SKM-1 treated with dmso at 0.1 percent for 144 hours (cell line): ENCODE measurements at regions not wholly inside any gene's neighbourhood (a gene's known extent, or its start where the extent isn't known, plus 50 kb on each side); places are given as distances from the start of the nearest gene placed in this dataset.
A peak's percentile ranks its signal among the peaks of the same experiment; 100 is the strongest.

Experiments
- DNase-seq: peaks from one replicate; lab custom pipeline; 2025; ENCODE audit not compliant: unreplicated experiment; lab: John Stamatoyannopoulos, UW

DNA sequence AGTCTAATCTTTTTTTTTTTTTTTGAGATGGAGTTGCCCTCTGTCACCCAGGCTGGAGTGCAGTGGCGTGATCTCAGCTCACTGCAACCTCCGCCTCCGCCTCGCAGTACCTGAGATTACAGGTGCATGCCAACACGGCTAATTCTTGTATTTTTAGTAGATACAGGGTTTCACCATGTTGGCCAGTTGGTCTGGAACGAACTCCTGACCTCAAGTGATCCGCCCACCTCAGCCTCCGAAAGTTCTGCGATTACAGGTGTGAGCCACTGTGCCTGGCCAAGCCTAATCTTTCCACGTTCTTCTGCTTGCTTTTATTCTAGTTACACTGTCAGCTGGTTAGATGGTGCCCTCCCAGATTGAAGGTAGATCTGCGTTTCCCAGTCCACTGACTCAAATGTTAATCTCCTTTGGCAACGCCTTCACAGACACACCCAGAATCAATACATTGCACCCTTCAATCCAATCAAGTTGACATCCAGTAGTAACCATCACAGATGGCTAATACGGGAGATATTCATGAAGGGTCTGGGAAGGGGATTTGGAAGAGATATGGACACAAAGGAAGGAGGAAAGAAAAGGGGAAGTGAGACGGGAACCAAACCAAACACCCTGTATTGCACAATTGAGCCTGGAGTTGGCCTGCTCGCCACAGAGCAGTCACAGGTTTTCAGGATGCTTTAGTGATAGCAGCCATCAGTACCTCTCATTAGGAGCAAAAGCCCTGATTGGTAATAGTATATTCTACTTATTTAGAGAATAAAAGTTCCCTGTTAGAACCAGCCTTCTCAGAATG lies 229.8 kb downstream of the PIK3C3 start:
- peak; percentile 54 for DNase-seq

DNA sequence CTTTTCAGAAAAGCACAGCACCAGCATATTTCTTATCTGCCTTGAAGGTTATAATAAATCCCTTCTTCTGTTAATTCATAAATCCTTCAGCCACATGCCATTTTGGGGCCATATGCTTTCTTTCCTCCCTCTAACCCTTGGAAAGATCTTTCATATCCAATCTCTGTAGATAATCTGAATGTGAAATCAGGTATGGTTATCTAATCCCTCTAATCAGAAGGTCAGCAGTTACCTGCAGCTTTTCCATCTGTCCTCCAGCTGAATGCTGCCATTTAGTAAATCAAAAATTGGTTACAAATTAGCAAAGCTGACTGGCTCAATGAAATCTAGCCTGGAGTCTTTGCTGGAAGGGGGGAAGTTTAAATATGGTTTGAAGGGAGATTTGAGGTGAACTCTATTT lies 230.5 kb downstream of the PIK3C3 start:
- no peak for DNase-seq

- no peak for DNase-seq
Observed at GRCh38 chr18:42187611-42188380, 232.8 kb downstream of the PIK3C3 start.

DNA sequence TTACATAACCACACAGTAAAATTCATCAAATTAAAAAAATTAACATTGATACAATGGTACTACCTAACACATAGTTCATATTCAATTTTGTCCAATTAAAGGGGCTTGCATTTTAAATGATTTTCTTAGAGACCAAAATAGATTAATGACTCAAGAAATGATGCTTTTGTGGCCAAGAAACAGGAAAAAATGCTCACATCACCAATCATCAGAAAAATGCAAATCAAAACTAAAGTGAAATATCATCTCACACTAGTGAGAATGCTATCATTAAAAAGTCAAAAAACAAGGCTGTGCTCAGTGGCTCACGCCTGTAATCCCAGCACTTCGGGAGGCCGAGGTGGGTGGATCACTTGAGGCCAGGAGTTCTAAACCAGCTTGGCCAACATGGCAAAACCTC lies 235.6 kb downstream of the PIK3C3 start:
- DNase-seq: no peak

DNA sequence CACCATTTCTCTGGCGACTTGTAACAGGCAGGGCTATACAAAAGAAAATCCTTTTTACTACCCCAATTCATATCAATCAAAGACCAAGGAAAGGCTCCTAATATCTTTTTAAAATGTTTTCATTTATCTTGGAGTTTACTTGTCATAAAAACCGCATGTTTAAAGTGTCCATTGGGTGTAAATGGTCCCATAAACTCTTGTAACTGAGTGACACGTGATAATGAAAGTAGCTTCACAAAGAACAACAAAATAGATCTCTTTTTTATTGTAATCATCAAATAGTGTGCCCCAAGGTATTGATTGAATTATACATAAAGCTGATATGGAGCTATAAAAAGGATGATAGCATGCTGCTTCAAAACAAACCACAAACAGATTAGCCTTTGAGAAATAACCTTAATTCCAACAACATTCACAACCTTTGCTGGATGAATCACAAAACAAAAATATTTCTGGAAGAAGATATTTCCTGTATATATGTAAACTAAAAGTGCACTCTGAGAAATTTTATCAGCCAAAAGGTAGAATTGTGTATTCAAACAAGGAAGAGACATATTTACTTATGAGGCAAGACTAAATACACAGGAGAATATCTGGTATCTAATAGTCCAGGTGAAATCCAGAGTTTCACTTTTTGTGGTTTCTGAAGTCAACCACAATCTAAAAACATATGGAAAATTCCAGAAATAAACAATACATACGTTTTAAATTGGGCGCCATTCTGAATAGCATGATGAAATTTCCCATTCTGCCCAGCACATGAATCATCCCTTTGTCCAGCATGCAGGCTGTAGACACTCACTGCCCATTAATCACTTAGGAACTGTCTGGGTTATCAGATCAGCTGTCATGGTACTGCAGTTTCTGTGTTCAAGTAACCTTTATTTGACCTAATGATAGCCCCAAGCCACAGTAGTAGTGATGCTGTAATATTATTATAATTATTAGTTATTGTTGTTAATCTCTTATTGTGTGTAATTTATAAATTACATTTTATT lies 237.5 kb downstream of the PIK3C3 start:
- DNase-seq: no peak

DNA sequence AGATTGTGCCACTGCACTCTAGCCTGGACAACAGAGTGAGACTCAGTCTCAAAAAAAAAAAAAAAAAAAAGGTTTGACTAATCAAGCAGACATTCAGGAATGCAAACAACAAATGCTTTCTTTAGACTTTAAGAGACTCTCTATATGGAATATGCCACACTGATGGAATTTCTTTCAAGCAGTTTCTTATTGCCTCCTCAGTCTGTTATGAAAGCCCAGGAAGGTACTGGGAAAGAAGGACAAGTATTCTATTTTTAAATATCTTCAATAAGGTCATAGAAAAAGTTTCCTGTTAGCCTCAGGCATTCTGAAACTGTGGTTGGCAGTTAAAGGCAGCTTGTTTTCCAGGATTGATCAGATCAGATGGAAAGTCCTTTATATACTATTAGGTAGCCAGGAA lies 241.6 kb downstream of the PIK3C3 start:
- no peak for DNase-seq

DNA sequence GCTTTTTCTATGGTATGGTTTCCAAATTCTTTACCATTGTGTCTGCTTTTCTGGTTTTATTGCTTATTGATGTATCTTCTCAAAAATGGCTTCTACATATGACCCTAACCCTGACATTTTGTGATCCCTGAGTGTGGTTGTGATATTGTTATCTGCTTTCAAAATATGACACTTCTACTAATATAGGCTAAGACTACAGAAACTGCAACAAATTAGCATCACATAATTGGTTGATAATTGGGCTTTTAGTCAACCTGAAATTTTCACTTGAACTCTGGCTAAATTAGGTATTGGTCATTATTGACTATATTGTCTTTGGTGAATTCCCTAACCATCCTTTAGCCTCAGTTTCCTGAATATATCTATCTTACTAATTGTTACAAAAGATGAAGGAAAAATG lies 246.1 kb downstream of the PIK3C3 start:
- DNase-seq: no peak

GRCh38 chr18:42211201-42211600 lies 256.2 kb downstream of the PIK3C3 start:
- no peak for DNase-seq

- no peak for DNase-seq
Observed at GRCh38 chr18:42222557-42222956, 267.5 kb downstream of the PIK3C3 start.

DNA sequence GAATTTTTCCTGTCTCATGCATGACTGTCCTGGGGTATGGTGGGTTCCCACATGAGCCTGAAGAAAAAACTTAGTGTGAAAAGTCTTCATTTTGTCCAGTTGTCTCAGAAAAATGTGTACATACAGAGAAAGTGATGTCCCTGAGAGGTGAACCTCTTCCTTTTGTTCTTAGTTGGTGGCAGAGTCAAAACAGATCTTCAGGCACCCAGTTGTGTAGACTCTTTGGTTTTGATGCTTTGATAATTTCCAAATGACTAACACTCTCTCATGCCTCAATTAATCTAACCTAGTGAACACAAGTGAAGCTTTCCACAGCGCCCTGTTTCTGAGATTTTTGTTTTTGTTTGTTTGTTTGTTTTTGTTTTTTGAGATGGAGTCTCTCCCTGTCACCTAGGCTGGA lies 273.5 kb downstream of the PIK3C3 start:
- DNase-seq: no peak

GRCh38 chr18:42229211-42230210 lies 274.5 kb downstream of the PIK3C3 start:
- no peak for DNase-seq

GRCh38 chr18:42230636-42231035 lies 275.6 kb downstream of the PIK3C3 start:
- no peak for DNase-seq

DNA sequence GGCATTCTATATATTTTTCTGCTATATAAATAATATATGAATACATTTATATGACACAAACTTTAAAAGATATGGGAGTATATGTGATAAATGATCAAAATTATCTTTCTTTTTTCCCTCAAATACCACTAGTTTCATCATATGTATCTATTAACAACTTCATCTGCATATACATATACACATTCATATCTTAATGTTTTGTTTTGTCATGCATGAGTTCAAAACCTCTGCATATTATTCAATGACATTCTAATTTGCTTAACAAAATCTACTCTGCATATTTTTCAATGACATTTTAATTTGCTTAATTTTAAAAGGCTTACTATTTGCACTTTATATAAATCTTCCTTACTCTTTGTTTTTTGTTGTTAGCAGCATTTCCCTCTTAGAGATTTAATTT lies 276.2 kb downstream of the PIK3C3 start:
- DNase-seq: no peak

- DNase-seq: no peak
Observed at GRCh38 chr18:42231796-42232195, 276.8 kb downstream of the PIK3C3 start.

- no peak for DNase-seq
Observed at GRCh38 chr18:42233908-42234307, 278.9 kb downstream of the PIK3C3 start.

GRCh38 chr18:42242758-42243157 lies 287.7 kb downstream of the PIK3C3 start:
- DNase-seq: no peak

GRCh38 chr18:42245137-42245536 lies 290.1 kb downstream of the PIK3C3 start:
- no peak for DNase-seq

- DNase-seq: no peak
Observed at GRCh38 chr18:42255908-42256765, 301.1 kb downstream of the PIK3C3 start.

DNA sequence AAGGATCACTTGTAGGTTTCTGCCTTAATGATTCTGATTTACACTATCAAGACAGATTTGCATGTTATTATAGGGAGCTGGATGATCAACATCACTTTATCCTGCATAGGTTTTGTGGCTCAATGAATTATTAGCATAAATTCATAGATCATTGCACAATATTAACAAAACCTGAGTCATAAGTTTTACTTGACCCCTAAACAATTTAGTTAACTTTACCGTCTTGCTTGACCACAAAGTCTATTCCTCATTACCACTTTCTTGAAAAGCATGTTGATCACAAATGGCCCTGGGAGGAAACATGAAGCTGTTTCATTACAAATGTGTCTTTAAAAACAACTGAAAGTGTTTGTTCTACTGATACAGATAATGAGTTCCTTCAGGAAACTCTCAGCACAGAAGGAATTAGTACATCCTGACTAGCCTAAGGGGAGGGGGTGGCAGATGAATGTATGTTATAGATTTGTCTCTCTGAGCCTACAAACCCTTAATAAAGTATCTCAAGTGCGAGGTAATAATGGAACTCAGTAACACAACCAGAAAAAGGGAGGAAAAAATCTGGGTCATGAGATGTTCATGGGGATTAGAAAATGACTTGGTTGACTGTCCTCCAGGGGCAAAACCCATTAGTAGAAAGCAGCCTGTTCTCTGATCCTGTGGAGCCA lies 303.4 kb downstream of the PIK3C3 start:
- no peak for DNase-seq
